ENCODE measurements at regions not wholly inside any gene's neighbourhood (a gene's known extent, or its start where the extent isn't known, plus 50 kb on each side); places are given as distances from the start of the nearest gene placed in this dataset.

DNA sequence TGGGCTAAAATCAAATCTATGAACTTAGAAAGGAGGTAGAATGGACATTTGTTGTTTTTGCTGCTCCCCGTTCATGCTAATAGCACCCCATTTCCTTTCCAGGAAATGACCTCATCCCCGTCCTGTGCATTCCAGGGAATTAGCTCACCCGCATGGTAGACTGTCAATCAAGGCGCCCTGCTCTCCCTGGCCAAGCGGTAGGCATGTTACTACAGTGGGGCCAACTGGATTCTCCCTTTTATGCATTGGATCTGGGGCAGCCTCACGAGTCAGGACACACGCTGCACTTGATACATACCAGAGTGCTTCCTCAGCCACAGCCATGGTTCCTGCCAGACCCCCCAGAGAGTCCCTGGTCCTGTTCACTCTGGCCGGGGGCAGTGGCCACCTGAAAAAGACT lies 111.0 kb upstream of the PTCH1 start:
- Histone ChIP-seq H4K91ac (ENCODE audit: insufficient read depth, low read depth, low read length) (no peak overlapping the region), H3K4me3 (ENCODE audit: insufficient read depth, low read depth, low read length) (no peak overlapping the region), H3K4me2 (ENCODE audit: low read depth, low read length) (no peak overlapping the region), H2BK5ac (ENCODE audit: low read depth, low read length, poor library complexity, severe bottlenecking) (no peak overlapping the region), H3K27ac (ENCODE audit: insufficient read depth, low read length) (no peak overlapping the region), H3K4ac (ENCODE audit: low read depth, low read length) (no peak overlapping the region), H4K5ac (ENCODE audit: low read depth, low read length) (no peak overlapping the region), H3K14ac (replicated peaks; ENCODE audit: low read depth, low read length) (no peak overlapping the region), H3K9me3 (ENCODE audit: control insufficient read depth, insufficient read depth, low read length) (no peaks in the 10 kb centered on the region; the same call in 1 of the 2 replicates), H2BK120ac (ENCODE audit: low read depth, low read length) (no peak overlapping the region), H3K4me1 (ENCODE audit: control insufficient read depth, insufficient read depth, low read length) (peaks cover 5% of the 10 kb centered on the region; the same call in 1 of the 2 replicates), H3K27me3 (ENCODE audit: control insufficient read depth, insufficient read depth, low read length) (peaks cover 9% of the 10 kb centered on the region; the same call in 1 of the 2 replicates), H2AK9ac (replicated peaks; ENCODE audit: low read depth, low read length, poor library complexity) (no peak overlapping the region), H3K23ac (ENCODE audit: low read depth, low read length) (no peak overlapping the region), H4K8ac (ENCODE audit: low read depth in 2 of 2, low read length in 2 of 2) (no peak overlapping the region), H2AFZ (replicated peaks; ENCODE audit: low read length, poor library complexity) (no peak overlapping the region), H4K20me1 (ENCODE audit: insufficient read depth, low read length) (no peaks in the 10 kb centered on the region), H2AK5ac (ENCODE audit: low read depth, low read length) (no peak overlapping the region), H3K79me1 (ENCODE audit: low read depth in 1 of 2, low read length in 2 of 2) (no peaks in the 10 kb centered on the region), H3K18ac (ENCODE audit: low read depth, low read length) (no peak overlapping the region), H3K36me3 (ENCODE audit: control insufficient read depth, insufficient read depth, low read length) (no peaks in the 10 kb centered on the region), H3K56ac (ENCODE audit: extremely low read depth, insufficient read depth, low read length) (no peak overlapping the region), H3K9me1 (ENCODE audit: insufficient read depth, low read length) (no peaks in the 10 kb centered on the region), H2BK20ac (ENCODE audit: low read depth, low read length) (no peak overlapping the region), H2BK15ac (ENCODE audit: low read depth, low read length) (no peak overlapping the region), H3K9ac (ENCODE audit: low read depth, low read length) (no peak overlapping the region)
- WGBS, 2 experiments (ENCODE audit: extremely low coverage in 2 of 2, insufficient read length in 1 of 2) = 50% methylated on average over 6 of the region's 8 CpGs; no CpG with 5 or more reads in 1 of the 2 experiments
- ChIA-PET CTCF (no interaction called here), POLR2A (ENCODE audit: unreplicated experiment) (no interaction called here)
- no peak for ATAC-seq (ENCODE audit: low read depth)
- DNase-seq = no peak
- in situ Hi-C loops (cut with MboI; ENCODE audit: low sequenced_read_pairs) (no loop called here), dilution Hi-C loops (cut with HindIII; ENCODE audit: low sequenced_read_pairs, unreplicated experiment) (no loop called here), intact Hi-C loops (cut with micrococcal nuclease) (no loop called here)
- BruUV-seq (replicated peaks) = no TSS peak
- TF ChIP-seq POLR2A (IDR thresholded peaks at IDR 0.05; ENCODE audit: low read depth, low read length) (no peak), CEBPB (IDR thresholded peaks at IDR 0.05; ENCODE audit: low read depth, low read length) (no peak), RAD21 (IDR thresholded peaks at IDR 0.05; ENCODE audit: low read length) (no peak), FOS (IDR thresholded peaks at IDR 0.05; ENCODE audit: low read depth, low read length) (no peak), MXI1 (IDR thresholded peaks at IDR 0.05; ENCODE audit: borderline replicate concordance, low read depth, low read length) (no peak), MAFK (IDR thresholded peaks at IDR 0.05; ENCODE audit: low read depth, low read length) (no peak), RFX5 (IDR thresholded peaks at IDR 0.05; ENCODE audit: low read depth, low read length) (no peak), MAZ (IDR thresholded peaks at IDR 0.05; ENCODE audit: borderline replicate concordance, low read depth, low read length) (no peak), NFE2L2 (IDR thresholded peaks at IDR 0.05; ENCODE audit: low read depth, low read length) (no peak), BHLHE40 (IDR thresholded peaks at IDR 0.05; ENCODE audit: low read depth, low read length) (no peak), SMC3 (IDR thresholded peaks at IDR 0.05; ENCODE audit: low read depth, low read length) (no peak), RCOR1 (IDR thresholded peaks at IDR 0.05; ENCODE audit: insufficient replicate concordance, low read length) (no peak), CHD1 (IDR thresholded peaks at IDR 0.05; ENCODE audit: low read depth, low read length) (no peak)
- TF ChIP-seq, protein P1, sequence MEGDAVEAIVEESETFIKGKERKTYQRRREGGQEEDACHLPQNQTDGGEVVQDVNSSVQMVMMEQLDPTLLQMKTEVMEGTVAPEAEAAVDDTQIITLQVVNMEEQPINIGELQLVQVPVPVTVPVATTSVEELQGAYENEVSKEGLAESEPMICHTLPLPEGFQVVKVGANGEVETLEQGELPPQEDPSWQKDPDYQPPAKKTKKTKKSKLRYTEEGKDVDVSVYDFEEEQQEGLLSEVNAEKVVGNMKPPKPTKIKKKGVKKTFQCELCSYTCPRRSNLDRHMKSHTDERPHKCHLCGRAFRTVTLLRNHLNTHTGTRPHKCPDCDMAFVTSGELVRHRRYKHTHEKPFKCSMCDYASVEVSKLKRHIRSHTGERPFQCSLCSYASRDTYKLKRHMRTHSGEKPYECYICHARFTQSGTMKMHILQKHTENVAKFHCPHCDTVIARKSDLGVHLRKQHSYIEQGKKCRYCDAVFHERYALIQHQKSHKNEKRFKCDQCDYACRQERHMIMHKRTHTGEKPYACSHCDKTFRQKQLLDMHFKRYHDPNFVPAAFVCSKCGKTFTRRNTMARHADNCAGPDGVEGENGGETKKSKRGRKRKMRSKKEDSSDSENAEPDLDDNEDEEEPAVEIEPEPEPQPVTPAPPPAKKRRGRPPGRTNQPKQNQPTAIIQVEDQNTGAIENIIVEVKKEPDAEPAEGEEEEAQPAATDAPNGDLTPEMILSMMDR (conservative IDR thresholded peaks at IDR 0.05; ENCODE audit: low read depth, low read length) = no peak
- TF ChIP-seq, protein P2, sequence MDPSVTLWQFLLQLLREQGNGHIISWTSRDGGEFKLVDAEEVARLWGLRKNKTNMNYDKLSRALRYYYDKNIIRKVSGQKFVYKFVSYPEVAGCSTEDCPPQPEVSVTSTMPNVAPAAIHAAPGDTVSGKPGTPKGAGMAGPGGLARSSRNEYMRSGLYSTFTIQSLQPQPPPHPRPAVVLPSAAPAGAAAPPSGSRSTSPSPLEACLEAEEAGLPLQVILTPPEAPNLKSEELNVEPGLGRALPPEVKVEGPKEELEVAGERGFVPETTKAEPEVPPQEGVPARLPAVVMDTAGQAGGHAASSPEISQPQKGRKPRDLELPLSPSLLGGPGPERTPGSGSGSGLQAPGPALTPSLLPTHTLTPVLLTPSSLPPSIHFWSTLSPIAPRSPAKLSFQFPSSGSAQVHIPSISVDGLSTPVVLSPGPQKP (IDR thresholded peaks at IDR 0.05; ENCODE audit: borderline replicate concordance, low read depth, low read length) = no peak
- TF ChIP-seq, protein P3, sequence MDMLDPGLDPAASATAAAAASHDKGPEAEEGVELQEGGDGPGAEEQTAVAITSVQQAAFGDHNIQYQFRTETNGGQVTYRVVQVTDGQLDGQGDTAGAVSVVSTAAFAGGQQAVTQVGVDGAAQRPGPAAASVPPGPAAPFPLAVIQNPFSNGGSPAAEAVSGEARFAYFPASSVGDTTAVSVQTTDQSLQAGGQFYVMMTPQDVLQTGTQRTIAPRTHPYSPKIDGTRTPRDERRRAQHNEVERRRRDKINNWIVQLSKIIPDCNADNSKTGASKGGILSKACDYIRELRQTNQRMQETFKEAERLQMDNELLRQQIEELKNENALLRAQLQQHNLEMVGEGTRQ (IDR thresholded peaks at IDR 0.05; ENCODE audit: low read depth, low read length) = no peak
